Right lung (tissue), 2 donors: ENCODE measurements at regions not wholly inside any gene's neighbourhood (a gene's known extent, or its start where the extent isn't known, plus 50 kb on each side); places are given as distances from the start of the nearest gene placed in this dataset.
A peak's percentile ranks its signal among the peaks of the same experiment; 100 is the strongest.
"Not testable (repeated sequence)": the region's sequence is repeated elsewhere in the genome, so short reads cannot be mapped to it uniquely, and the experiment has no call there.

Experiments used
- DNase-seq, 2 donors: peaks; one replicate each; pipeline ENCODE4 v3.0.0-alpha.2; 2013

- not testable (repeated sequence) for DNase-seq
Observed at GRCh38 chr1:761791-762190, 75.3 kb upstream of the OR4F16 start.

GRCh38 chr1:771449-771848 is 85.0 kb upstream of the OR4F16 start:
- DNase-seq: not testable (repeated sequence)

- DNase-seq: not testable (repeated sequence)
Observed at GRCh38 chr1:777480-778180, 91.2 kb upstream of the OR4F16 start.

- DNase-seq: peak; percentile 99 to 100
Observed at GRCh38 chr1:778451-779278, 92.2 kb upstream of the OR4F16 start.

- DNase-seq: not testable (repeated sequence)
Observed at GRCh38 chr1:779621-780020, 93.2 kb upstream of the OR4F16 start.

- DNase-seq: no peak
Observed at GRCh38 chr1:788835-789234, 102.4 kb upstream of the OR4F16 start.

- not testable (repeated sequence) for DNase-seq
Observed at GRCh38 chr1:789606-790005, 103.2 kb upstream of the OR4F16 start.

GRCh38 chr1:790388-790930 is 104.0 kb upstream of the OR4F16 start:
- not testable (repeated sequence) for DNase-seq

GRCh38 chr1:794310-794709 is 107.9 kb upstream of the OR4F16 start:
- not testable (repeated sequence) for DNase-seq

GRCh38 chr1:794918-795584 is 108.6 kb upstream of the OR4F16 start:
- DNase-seq: peak in 1 of 2 donors; percentile 6

- DNase-seq: not testable (repeated sequence)
Observed at GRCh38 chr1:797649-798048, 111.2 kb upstream of the OR4F16 start.

GRCh38 chr1:800397-800796 is 113.9 kb upstream of the OR4F16 start:
- DNase-seq: not testable (repeated sequence)

GRCh38 chr1:804378-805115 is 118.1 kb upstream of the OR4F16 start:
- DNase-seq: not testable (repeated sequence)

- not testable (repeated sequence) for DNase-seq
Observed at GRCh38 chr1:805310-805709, 118.4 kb upstream of the SAMD11 start.

GRCh38 chr1:807066-807465 is 116.7 kb upstream of the SAMD11 start:
- DNase-seq: not testable (repeated sequence)

GRCh38 chr1:807699-808390 is 115.9 kb upstream of the SAMD11 start:
- DNase-seq: not testable (repeated sequence)

GRCh38 chr1:810949-811348 is 112.8 kb upstream of the SAMD11 start:
- not testable (repeated sequence) for DNase-seq

- not testable (repeated sequence) for DNase-seq
Observed at GRCh38 chr1:812535-813127, 111.1 kb upstream of the SAMD11 start.

GRCh38 chr1:814543-814942 is 109.2 kb upstream of the SAMD11 start:
- not testable (repeated sequence) for DNase-seq
